ENCODE measurements at regions not wholly inside any gene's neighbourhood (a gene's known extent, or its start where the extent isn't known, plus 50 kb on each side); places are given as distances from the start of the nearest gene placed in this dataset.

DNA sequence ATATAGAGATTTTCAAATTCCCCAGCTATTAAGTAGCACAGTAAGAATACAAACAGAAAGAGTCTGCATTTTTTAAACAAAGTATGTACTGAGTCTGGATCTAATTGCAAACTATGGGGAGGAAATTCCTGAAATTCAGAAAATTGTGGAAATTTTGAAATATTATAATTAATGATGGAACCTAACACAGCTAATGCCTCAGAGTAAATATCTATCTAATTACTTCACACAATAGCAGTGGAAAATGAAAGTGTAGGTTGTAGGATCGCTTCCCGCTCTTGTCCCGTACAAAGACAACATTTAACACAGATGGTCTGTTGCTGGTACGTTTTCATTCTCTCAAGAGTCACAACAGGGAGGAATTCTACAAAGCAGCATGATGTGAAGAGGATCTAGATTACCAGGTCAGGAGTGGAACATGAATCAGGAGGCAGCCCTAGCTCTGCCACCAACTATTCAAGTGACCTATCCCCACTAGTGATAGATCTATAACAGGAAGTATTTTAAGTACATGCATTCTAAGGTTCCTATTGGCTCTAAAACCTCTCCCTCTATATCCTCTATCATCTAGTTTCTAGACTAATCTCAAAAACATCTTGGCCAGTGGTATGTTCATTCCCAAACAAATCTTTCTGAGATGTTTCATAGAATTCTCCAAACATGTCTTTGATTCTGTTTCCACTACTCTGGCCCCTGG, 58.9 kb upstream of the GRAMD2B start:
- TF ChIP-seq POLR2A (IDR thresholded peaks at IDR 0.05): no peak
- TF ChIP-seq, protein P1, sequence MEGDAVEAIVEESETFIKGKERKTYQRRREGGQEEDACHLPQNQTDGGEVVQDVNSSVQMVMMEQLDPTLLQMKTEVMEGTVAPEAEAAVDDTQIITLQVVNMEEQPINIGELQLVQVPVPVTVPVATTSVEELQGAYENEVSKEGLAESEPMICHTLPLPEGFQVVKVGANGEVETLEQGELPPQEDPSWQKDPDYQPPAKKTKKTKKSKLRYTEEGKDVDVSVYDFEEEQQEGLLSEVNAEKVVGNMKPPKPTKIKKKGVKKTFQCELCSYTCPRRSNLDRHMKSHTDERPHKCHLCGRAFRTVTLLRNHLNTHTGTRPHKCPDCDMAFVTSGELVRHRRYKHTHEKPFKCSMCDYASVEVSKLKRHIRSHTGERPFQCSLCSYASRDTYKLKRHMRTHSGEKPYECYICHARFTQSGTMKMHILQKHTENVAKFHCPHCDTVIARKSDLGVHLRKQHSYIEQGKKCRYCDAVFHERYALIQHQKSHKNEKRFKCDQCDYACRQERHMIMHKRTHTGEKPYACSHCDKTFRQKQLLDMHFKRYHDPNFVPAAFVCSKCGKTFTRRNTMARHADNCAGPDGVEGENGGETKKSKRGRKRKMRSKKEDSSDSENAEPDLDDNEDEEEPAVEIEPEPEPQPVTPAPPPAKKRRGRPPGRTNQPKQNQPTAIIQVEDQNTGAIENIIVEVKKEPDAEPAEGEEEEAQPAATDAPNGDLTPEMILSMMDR (IDR thresholded peaks at IDR 0.05): no peak
- no peak overlapping the region for H3K4me3 ChIP-seq (ENCODE audit: low read depth, poor library complexity, severe bottlenecking)
- DNase-seq (ENCODE audit: low spot score in 2 of 2): no peak
- 79 to 81% methylated on average over 4 of the region's 4 CpGs for WGBS, 2 donors
- intact Hi-C loops (cut with DNase I; ENCODE audit: low total_unique reads): no loop called here

DNA sequence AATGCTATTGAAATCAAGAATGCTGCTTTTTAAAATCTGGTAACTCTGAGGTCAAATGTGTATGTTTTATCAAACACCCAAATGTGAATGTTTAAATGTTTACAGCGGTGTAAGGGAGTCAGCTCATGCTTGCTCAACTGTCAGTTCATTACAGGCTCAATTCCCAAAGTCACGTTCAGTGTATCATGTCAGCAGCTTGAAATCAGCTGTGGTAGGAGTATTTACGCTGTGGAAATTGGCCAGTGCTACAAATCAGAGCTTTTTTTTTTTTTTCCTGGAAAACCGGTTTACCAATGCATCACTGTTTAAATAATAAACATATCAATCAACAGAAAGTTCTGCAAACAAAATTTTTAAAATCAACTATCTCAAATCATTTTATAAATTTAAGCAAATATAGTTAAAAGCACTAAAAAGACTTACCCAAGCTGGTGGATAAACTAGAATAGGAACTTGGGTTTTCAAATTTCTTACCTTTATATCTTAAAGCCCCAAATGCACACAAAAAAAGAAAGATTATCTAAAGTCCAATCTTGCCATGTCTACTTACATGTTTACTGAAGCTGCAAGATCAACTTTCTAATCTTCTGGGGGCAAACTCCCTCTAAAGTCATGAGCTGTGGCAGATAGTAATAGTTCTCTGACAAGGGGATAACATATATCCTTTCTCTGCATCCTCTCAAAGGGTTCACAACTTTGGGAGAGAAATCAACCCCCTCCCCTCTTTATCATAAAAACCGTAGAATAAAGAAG, 57.6 kb upstream of the GRAMD2B start:
- 41 to 54% methylated on average over 5 of the region's 5 CpGs for WGBS, 2 donors
- DNase-seq (ENCODE audit: low spot score in 2 of 2): no peak
- intact Hi-C loops (cut with DNase I; ENCODE audit: low total_unique reads): no loop called here
- H3K4me3 ChIP-seq (ENCODE audit: low read depth, poor library complexity, severe bottlenecking): no peak overlapping the region
- TF ChIP-seq, protein P1 (IDR thresholded peaks at IDR 0.05): no peak
- TF ChIP-seq POLR2A (IDR thresholded peaks at IDR 0.05): no peak

GRCh38 chr5:126366199-126366560, 57.0 kb upstream of the GRAMD2B start:
- DNase-seq (ENCODE audit: low spot score in 2 of 2): no peak
- 50 to 68% methylated on average over 1 of the region's 1 CpG for WGBS, 2 donors
- intact Hi-C loops (cut with DNase I; ENCODE audit: low total_unique reads): no loop called here
- TF ChIP-seq, protein P1 (IDR thresholded peaks at IDR 0.05): no peak
- no peak for TF ChIP-seq POLR2A (IDR thresholded peaks at IDR 0.05)
- H3K4me3 ChIP-seq (ENCODE audit: low read depth, poor library complexity, severe bottlenecking): no peak overlapping the region

DNA sequence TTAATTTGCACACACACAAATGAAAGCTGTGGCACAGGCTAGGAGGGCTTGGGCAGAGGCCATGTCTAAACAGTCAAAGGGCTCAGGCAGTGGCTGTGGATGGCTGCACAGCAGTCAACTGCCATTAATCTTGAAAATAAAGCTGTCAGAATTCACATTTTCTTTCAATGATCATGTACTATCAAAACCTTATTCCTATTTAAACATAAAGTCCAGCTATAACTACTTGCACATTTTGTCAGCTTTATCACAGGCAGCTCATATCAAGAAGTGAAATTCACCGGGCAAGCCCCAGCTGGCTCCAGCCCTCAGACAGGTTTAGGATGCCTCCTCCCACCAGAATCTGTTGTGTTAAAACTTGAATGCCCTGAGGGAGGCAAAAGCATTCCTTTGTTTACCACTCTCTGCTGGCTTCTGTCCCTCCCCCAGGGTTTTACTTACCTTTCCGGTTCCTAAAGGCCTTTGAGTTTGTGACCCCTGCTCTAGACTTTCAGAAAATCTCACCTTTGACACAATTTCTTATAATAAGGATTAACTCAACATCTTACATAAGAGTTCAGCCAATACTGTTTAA, 54.9 kb upstream of the GRAMD2B start:
- DNase-seq (ENCODE audit: low spot score in 2 of 2): peak in 1 of 2 donors; percentile 78
- 37 to 38% methylated on average over 2 of the region's 2 CpGs for WGBS, 2 donors
- TF ChIP-seq, protein P1 (IDR thresholded peaks at IDR 0.05): no peak
- TF ChIP-seq POLR2A (IDR thresholded peaks at IDR 0.05): no peak
- no peak overlapping the region for H3K4me3 ChIP-seq (ENCODE audit: low read depth, poor library complexity, severe bottlenecking)
- intact Hi-C loops (cut with DNase I; ENCODE audit: low total_unique reads): no loop called here

GRCh38 chr5:126369083-126369482, 54.1 kb upstream of the GRAMD2B start:
- H3K4me3 ChIP-seq (ENCODE audit: low read depth, poor library complexity, severe bottlenecking): no peak overlapping the region
- WGBS, 2 donors: 95 to 98% methylated on average over 2 of the region's 2 CpGs
- intact Hi-C loops (cut with DNase I; ENCODE audit: low total_unique reads): no loop called here
- no peak for DNase-seq (ENCODE audit: low spot score in 2 of 2)
- TF ChIP-seq POLR2A (IDR thresholded peaks at IDR 0.05): no peak
- TF ChIP-seq, protein P1 (IDR thresholded peaks at IDR 0.05): no peak

All from lower leg skin (tissue), 4 donors.